Brain microvascular endothelial cell (primary cell): ENCODE measurements at regions not wholly inside any gene's neighbourhood (a gene's known extent, or its start where the extent isn't known, plus 50 kb on each side); places are given as distances from the start of the nearest gene placed in this dataset.

Experiments
- DNase-seq: peaks from one replicate; pipeline ENCODE4 v3.0.0-alpha.2; 2020
- H3K27ac ChIP-seq: fragments of 250-450 bp; sonication (Bioruptor Pico); 2 replicates; pipeline ENCODE4 v1.5.1; 2020; ENCODE audit warnings: mild to moderate bottlenecking, moderate library complexity
- H3K27me3 ChIP-seq: fragments of 250-450 bp; sonication (Bioruptor Pico); replicated peaks from 2 replicates; pipeline ENCODE4 v1.5.1; 2020; ENCODE audit warnings: mild to moderate bottlenecking
- H3K36me3 ChIP-seq: fragments of 250-450 bp; sonication (Bioruptor Pico); replicated peaks from 2 replicates; pipeline ENCODE4 v1.5.1; 2020; ENCODE audit warnings: mild to moderate bottlenecking
- H3K4me3 ChIP-seq: 2 replicates; pipeline ENCODE4 v1.5.1; 2011; ENCODE audit warnings: low read depth, mild to moderate bottlenecking, control low read depth, low read length, moderate library complexity
- CTCF ChIP-seq: IDR thresholded peaks from 2 replicates; pipeline ENCODE4 v1.5.1; 2011; ENCODE audit warnings: low read depth, mild to moderate bottlenecking, moderate library complexity, low read length, control low read depth, inconsistent platforms; ENCODE audit errors: missing control alignments
- in situ Hi-C: cut with HindIII; loops from 2 replicates; pipeline ENCODE4 v1.10.0; 2017; ENCODE audit warnings: low sequenced_read_pairs, low pct_ligation_motif_present

- DNase-seq = no peak
- no peak overlapping the region for H3K4me3 ChIP-seq
- no peaks in the 10 kb centered on the region for H3K36me3 ChIP-seq
- H3K27me3 ChIP-seq = no peaks in the 10 kb centered on the region
- no peak overlapping the region for H3K27ac ChIP-seq
- TF ChIP-seq CTCF = no peak
- in situ Hi-C loops = no loop called here
These were observed 164.7 kb downstream of the SCP2D1 start for GRCh38 chr20:18978311-18978710.

GRCh38 chr20:18979132-18979531, 165.5 kb downstream of the SCP2D1 start:
- no peaks in the 10 kb centered on the region for H3K27me3 ChIP-seq
- H3K27ac ChIP-seq = no peak overlapping the region
- in situ Hi-C loops = no loop called here
- H3K36me3 ChIP-seq = no peaks in the 10 kb centered on the region
- no peak for DNase-seq
- TF ChIP-seq CTCF = no peak
- no peak overlapping the region for H3K4me3 ChIP-seq

- in situ Hi-C loops = no loop called here
- H3K27me3 ChIP-seq = no peaks in the 10 kb centered on the region
- no peak for TF ChIP-seq CTCF
These were observed 168.5 kb downstream of the SCP2D1 start for GRCh38 chr20:18981962-18982539.

GRCh38 chr20:18983796-18984195, 170.2 kb downstream of the SCP2D1 start:
- Histone ChIP-seq H3K27ac (no peak overlapping the region), H3K4me3 (no peak overlapping the region), H3K36me3 (no peaks in the 10 kb centered on the region), H3K27me3 (no peaks in the 10 kb centered on the region)
- TF ChIP-seq CTCF = no peak
- in situ Hi-C loops = no loop called here
- DNase-seq = no peak

More at GRCh38 chr20:18981962-18982539, 168.5 kb downstream of the SCP2D1 start:
- no peak for DNase-seq
- Histone ChIP-seq H3K36me3 (no peaks in the 10 kb centered on the region), H3K4me3 (no peak overlapping the region), H3K27ac (no peak overlapping the region)

- TF ChIP-seq CTCF = no peak
- in situ Hi-C loops = no loop called here
- no peaks in the 10 kb centered on the region for H3K36me3 ChIP-seq
- H3K27ac ChIP-seq = no peak overlapping the region
- no peak for DNase-seq
- H3K4me3 ChIP-seq = no peak overlapping the region
- H3K27me3 ChIP-seq = no peaks in the 10 kb centered on the region
These were observed 170.9 kb downstream of the SCP2D1 start for GRCh38 chr20:18984238-18985200.

GRCh38 chr20:18985551-18985950, 172.0 kb downstream of the SCP2D1 start:
- no peak for TF ChIP-seq CTCF
- Histone ChIP-seq H3K4me3 (no peak overlapping the region), H3K36me3 (no peaks in the 10 kb centered on the region), H3K27me3 (no peaks in the 10 kb centered on the region), H3K27ac (no peak overlapping the region)
- no peak for DNase-seq
- in situ Hi-C loops = no loop called here
